Activated CD4-positive, alpha-beta T cell treated with anti-CD3 and anti-CD28 coated beads, Interleukin-2, Interleukin-4, amounts not matched to agents 100 ng/mL and 50 ng/mL, durations not matched to agents 16 hours and 8 hours (primary cell): ENCODE measurements at regions not wholly inside any gene's neighbourhood (a gene's known extent, or its start where the extent isn't known, plus 50 kb on each side); places are given as distances from the start of the nearest gene placed in this dataset.
"Not testable (repeated sequence)": the region's sequence is repeated elsewhere in the genome, so short reads cannot be mapped to it uniquely, and the experiment has no call there.

Source experiments
- DNase-seq: peaks from one replicate; pipeline ENCODE4 v3.0.0-alpha.2; 2020; ENCODE audit warnings: low spot score

DNA sequence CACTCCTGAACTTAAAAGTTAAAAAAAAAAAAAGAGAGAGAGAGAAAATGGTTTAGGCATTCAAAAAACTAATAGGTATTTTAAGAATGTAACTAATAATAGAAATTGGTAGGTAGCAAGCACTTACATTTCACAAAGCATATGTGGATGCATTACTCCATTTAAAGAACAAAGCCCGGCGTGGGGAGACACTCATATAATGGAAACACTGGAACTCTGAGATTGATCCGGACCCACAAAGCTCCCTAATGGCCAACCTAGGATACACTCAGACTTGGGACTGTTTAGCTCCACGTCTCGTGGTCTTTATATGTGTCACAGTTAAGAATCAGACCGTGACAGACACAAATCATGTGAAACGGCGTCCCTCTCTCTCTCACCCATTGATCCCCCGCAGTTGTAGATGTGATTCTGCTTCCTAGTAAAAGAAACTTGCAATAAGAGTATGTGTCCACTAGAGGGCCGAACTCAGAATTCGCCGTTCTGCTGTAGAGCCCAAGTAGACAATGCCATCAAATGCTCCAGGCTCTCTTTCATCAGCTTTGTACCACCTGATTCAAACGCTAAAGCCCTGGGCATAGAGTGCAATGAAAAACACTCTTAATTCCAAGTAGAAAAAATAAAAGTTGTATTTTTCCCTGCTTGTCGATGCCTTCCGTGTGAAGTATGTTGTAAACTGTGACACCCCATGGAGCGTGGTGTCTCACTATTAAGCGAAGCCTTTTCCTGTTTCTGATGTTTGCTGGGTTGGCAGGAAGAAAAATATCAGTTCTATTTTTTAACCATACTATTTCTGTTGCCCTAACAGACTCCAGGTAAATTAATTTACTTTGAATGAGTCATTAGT lies 429.0 kb upstream of the MTPN start:
- DNase-seq: peak; percentile 54

GRCh38 chr7:136403591-136403990 lies 426.4 kb upstream of the MTPN start:
- no peak for DNase-seq

GRCh38 chr7:136400877-136401276 lies 423.7 kb upstream of the MTPN start:
- no peak for DNase-seq

- no peak for DNase-seq
These were observed 422.2 kb upstream of the MTPN start for GRCh38 chr7:136399385-136399784.

- DNase-seq: no peak
These were observed 415.7 kb upstream of the MTPN start for GRCh38 chr7:136392856-136393255.

- DNase-seq: no peak
These were observed 414.2 kb upstream of the MTPN start for GRCh38 chr7:136391371-136391770.

- no peak for DNase-seq
These were observed 412.8 kb upstream of the MTPN start for GRCh38 chr7:136389933-136390332.

- DNase-seq: no peak
These were observed 409.7 kb upstream of the MTPN start for GRCh38 chr7:136386876-136387275.

DNA sequence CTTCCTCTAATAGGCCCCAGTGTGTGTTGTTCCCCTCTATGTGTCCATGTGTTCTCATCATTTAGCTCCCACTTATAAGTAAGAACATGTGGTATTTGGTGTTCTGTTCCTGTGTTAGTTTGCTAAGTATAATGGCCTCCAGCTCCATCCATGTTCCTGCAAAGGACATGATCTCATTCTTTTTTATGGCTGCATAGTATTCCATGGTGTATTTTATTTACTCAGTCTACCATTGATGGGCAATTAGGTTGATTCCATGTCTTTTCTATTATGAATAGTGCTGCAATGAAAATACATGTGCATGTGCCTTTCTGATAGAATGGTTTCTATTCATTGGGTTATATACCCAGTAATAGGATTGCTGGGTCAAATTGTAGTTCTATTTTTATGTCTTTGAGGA lies 394.2 kb upstream of the MTPN start:
- not testable (repeated sequence) for DNase-seq

- DNase-seq: no peak
These were observed 393.0 kb upstream of the MTPN start for GRCh38 chr7:136370137-136370536.

- no peak for DNase-seq
These were observed 392.1 kb upstream of the MTPN start for GRCh38 chr7:136369225-136369624.

GRCh38 chr7:136359333-136359903 lies 382.3 kb upstream of the MTPN start:
- DNase-seq: no peak

- DNase-seq: no peak
These were observed 376.1 kb upstream of the MTPN start for GRCh38 chr7:136353287-136353686.

GRCh38 chr7:136348542-136349192 lies 371.5 kb upstream of the MTPN start:
- DNase-seq: no peak

DNA sequence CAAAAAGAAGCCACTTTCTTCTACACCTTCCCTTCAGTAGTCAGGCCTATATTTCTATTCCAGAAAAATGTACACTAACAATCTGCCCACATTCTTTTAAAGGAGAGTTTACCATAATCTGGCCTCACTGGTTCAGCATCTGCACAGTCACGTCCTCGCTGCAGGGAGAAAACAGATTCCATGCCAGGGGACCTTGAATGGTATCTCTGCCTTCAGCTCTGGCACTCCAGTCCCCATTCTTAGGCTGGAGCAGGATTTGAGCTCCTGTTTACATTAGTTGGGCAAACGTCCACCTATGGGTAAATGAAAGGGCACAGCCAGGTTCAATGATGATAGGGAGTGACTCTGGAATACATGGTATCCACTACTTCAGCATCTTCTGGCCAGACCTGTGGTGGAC lies 371.0 kb upstream of the MTPN start:
- no peak for DNase-seq

DNA sequence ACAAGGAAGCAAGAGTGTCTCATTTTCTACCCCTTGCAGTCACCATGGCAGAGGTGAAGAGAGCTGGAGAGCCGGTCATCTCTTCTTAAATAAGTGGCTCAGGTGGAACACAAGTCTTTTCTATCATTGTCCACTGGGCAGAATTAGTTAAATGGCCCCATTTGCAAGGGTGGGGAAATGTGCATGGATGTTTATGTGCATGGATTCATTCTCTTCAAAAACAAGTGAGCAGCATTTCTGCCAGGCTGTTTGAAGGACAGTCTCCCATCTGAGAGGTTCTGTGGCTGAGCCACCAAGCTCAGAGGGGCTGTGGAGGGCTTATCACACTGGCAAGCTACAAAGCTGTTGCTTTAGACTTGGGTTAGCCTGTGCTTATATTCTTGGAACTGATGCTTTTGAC lies 370.3 kb upstream of the MTPN start:
- DNase-seq: no peak

DNA sequence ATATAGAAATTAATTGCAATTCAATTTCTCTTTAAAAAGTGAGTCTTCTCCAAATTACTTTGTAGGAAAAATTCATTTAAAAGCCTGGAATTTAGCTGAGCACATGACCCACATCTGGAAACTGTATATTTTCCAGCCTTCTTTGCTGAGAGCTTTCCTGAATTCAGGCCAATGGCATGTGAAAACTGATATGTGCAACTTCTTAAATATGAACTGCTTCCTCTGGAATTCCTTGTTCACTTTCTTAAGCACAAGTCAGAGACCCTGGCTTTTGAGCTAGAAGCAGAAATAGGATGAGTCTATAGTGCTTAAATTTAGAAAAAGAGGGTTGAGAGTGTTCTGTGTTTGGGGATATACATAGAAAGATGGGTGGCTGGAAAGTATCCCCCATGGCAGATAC lies 365.1 kb upstream of the MTPN start:
- DNase-seq: no peak

DNA sequence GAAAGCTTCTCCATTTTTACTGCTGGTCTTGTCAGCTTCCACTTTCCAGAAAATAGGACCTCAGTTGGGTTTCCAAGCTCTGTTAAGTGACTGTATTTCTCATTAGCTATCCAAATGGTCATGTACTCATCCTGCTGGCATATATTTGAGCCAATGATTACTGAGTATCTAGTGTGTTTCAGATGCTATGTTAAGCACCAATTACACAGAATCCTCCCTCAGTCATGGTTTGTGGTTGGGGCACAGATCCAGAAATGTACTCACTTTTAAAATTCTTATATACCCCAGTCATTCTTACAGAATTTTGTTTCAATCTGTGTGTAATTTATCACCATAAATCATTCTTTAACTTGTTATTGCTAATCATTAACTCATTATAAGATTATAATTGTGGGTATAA lies 362.3 kb upstream of the MTPN start:
- DNase-seq: no peak

- DNase-seq: no peak
These were observed 359.8 kb upstream of the MTPN start for GRCh38 chr7:136336932-136337331.

DNA sequence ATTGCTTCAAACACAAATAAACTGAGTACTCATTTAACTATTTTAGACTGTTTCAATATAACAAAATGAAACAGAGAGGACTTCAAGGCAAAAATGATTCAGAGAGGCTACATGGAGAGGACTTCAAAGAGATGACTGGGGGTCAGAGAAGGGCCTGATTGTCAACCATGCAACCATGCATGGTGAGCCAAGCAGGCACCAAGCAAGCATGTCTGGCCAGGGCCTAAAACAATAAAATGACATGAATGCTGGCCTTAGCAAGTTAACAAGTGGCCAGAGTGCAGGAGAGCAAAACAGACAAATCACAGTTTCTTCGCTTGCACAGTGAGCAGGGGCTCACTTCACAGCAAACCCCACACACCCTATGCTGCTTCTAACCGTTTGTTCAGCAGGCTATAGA lies 356.5 kb upstream of the MTPN start:
- no peak for DNase-seq

DNA sequence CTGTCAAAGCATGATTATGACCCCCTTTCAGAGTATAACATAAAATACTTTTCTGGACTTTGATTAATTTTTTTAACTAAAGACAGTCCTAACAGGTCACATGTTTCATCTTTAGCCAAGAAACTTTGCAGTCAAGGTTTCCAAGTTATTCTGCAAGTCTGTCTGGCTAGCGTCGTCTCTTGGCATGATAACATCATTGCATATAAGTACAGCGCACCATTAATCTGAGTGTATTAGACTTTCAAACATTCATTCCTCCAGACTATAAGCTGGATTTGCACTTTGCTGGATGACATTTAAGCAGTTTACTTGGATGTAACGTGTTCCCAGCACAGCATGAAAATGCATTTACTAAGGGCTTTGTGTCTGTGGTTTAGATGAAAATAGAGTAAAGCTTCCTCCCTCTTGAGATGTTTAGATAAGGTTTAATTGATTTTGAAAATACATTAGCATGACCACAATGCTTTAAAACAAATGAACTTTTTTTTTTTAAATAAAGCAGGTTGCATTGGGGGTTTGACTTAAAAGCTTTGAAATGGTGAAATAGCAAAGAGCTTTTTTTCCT lies 349.0 kb upstream of the MTPN start:
- DNase-seq: no peak

DNA sequence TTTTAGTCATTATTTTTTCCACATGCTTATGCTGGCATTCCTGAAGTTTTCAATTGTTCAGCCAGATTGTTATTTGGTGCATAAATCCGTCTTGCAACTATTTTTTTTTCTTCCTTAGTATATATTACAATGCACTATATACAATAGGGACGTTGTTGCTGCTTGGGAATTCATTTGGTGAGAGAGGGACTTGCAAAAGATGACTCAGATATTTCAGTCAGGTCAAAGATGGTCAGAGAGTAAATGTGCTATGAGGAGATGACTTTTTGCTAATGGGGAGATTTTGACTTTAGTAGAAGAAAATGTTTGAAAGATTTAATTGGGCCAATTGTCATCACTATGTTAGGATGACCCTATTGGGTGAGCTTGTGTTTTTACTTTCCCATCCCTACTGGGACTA lies 348.4 kb upstream of the MTPN start:
- DNase-seq: no peak

DNA sequence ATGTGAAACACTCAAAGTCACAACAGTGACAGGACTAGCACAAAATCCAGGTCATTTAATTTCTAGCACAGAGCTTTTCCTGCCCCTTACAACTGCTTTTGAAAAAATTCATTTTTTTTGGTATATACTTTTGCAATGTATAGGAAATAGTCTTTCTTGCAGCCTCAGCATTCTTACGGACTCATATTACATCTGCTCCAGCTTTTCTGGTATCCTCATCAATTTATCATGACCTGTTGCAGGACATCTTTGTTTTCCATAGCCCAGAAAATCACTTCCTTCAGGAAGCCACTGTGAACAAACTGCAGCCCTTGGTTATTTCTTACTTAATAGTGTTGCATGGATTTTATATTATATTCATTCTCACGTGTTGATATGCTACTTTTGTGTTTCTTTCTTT lies 347.9 kb upstream of the MTPN start:
- DNase-seq: no peak
